HEK293 (cell line): ENCODE measurements at regions not wholly inside any gene's neighbourhood (a gene's known extent, or its start where the extent isn't known, plus 50 kb on each side); places are given as distances from the start of the nearest gene placed in this dataset.

Experiments
- CTCF ChIP-seq: fragments of 450-650 bp; formaldehyde crosslinking; IDR thresholded peaks from 2 replicates; pipeline ENCODE4 v1.5.1; 2016; ENCODE audit warnings: missing biosample characterization, missing genetic modification characterization
- PBX3 ChIP-seq: sonication (generic); formaldehyde crosslinking; IDR thresholded peaks from 2 replicates; pipeline ENCODE4 v1.8.1; 2022; ENCODE audit warnings: mild to moderate bottlenecking, moderate library complexity, missing genetic modification reagents
- PRDM10 ChIP-seq: fragments of 450-650 bp; formaldehyde crosslinking; IDR thresholded peaks from 2 replicates; pipeline ENCODE4 v1.5.1; 2016; ENCODE audit warnings: missing biosample characterization, missing genetic modification characterization
- TCF7L2 ChIP-seq: IDR thresholded peaks from 2 replicates; pipeline ENCODE4 v1.6.1; 2011; ENCODE audit warnings: low read depth, mild to moderate bottlenecking, inconsistent platforms, low read length, moderate library complexity, borderline replicate concordance
- ZBTB7A ChIP-seq: fragments of 450-650 bp; formaldehyde crosslinking; IDR thresholded peaks from 2 replicates; pipeline ENCODE4 v1.5.1; 2016; ENCODE audit warnings: low read depth, missing biosample characterization, missing genetic modification characterization
- ZNF138 ChIP-seq: fragments of 450-650 bp; formaldehyde crosslinking; IDR thresholded peaks from 2 replicates; pipeline ENCODE4 v1.5.1; 2016; ENCODE audit warnings: missing biosample characterization, missing genetic modification characterization, borderline replicate concordance
- ZNF146 ChIP-seq: fragments of 450-650 bp; formaldehyde crosslinking; IDR thresholded peaks from 2 replicates; pipeline ENCODE4 v1.5.1; 2016; ENCODE audit warnings: missing biosample characterization, missing genetic modification characterization
- ZNF24 ChIP-seq: fragments of 450-650 bp; formaldehyde crosslinking; IDR thresholded peaks from 2 replicates; pipeline ENCODE4 v1.5.1; 2016; ENCODE audit warnings: missing biosample characterization, missing genetic modification characterization
- ZNF274 ChIP-seq, 2 experiments: fragments of 200-500 bp in 1 of 2; fragments of 450-650 bp in 1 of 2; sonication (Bioruptor generic) in 1 of 2; formaldehyde crosslinking in 1 of 2; IDR thresholded peaks; 2 replicates each; pipeline versions ENCODE4 v1.5.1 to v1.6.1; 2014 to 2016; ENCODE audit warnings: borderline replicate concordance in 1 of 2, inconsistent platforms in 1 of 2, low read length in 1 of 2, missing biosample characterization in 1 of 2, missing genetic modification characterization in 1 of 2
- ZNF654 ChIP-seq: fragments of 450-650 bp; formaldehyde crosslinking; IDR thresholded peaks from 2 replicates; pipeline ENCODE4 v1.5.1; 2016; ENCODE audit warnings: low read depth, missing biosample characterization, missing genetic modification characterization

GRCh38 chr9:115445655-115446054 lies 327.7 kb upstream of the TNC start:
- TF ChIP-seq PBX3 (CRISPR knock-in tag) (no peak), ZBTB7A (no peak), ZNF138 (tag by site-specific recombination) (no peak), ZNF146 (no peak), TCF7L2 (no peak), PRDM10 (no peak), ZNF654 (no peak), CTCF (tag by site-specific recombination) (no peak), ZNF24 (tag by site-specific recombination) (no peak), ZNF274 (IDR thresholded peaks at IDR 0.05; ENCODE audit: low read length) (no peak), ZNF274 (tag by site-specific recombination; IDR thresholded peaks at IDR 0.05; ENCODE audit: borderline replicate concordance) (no peak)
